GM23338 (cell line): ENCODE measurements at regions not wholly inside any gene's neighbourhood (a gene's known extent, or its start where the extent isn't known, plus 50 kb on each side); places are given as distances from the start of the nearest gene placed in this dataset.

Experiments
- ATAC-seq: fragments of 200-7000 bp; cut with Tn5 transposase; 3 replicates; pipeline ENCODE4 v1.9.1; 2020
- DNase-seq: peaks from one replicate; pipeline ENCODE4 v3.0.0-alpha.2; 2015; ENCODE audit warnings: low spot score
- H2AFZ ChIP-seq: fragments of 200-600 bp; sonication (generic); 2 replicates; pipeline ENCODE4 v1.8.0; 2016; ENCODE audit warnings: antibody characterized with exemption, mild to moderate bottlenecking, moderate library complexity
- H3F3A ChIP-seq: fragments of 200-600 bp; sonication (generic); replicated peaks from 2 replicates; pipeline ENCODE4 v1.8.0; 2017; ENCODE audit warnings: antibody characterized with exemption, mixed run types, low read depth
- H3K27ac ChIP-seq: fragments of 200-600 bp; sonication (generic); 2 replicates; pipeline ENCODE4 v1.6.1; 2016; ENCODE audit warnings: low read depth
- H3K27me3 ChIP-seq: fragments of 200-600 bp; sonication (generic); 2 replicates; pipeline ENCODE4 v1.8.0; 2016; ENCODE audit warnings: mild to moderate bottlenecking, mixed run types, moderate library complexity; ENCODE audit not compliant: insufficient read depth
- H3K36me3 ChIP-seq: fragments of 200-600 bp; sonication (generic); 2 replicates; pipeline ENCODE4 v1.8.0; 2016; ENCODE audit warnings: mild to moderate bottlenecking; ENCODE audit not compliant: insufficient read depth
- H3K4me1 ChIP-seq: fragments of 200-600 bp; sonication (generic); 2 replicates; pipeline ENCODE4 v1.8.0; 2016; ENCODE audit warnings: mild to moderate bottlenecking, moderate library complexity; ENCODE audit not compliant: insufficient read depth
- H3K4me2 ChIP-seq: fragments of 200-600 bp; sonication (generic); 2 replicates; pipeline ENCODE4 v1.7.1; 2017; ENCODE audit warnings: mixed run types
- H3K4me3 ChIP-seq: fragments of 200-600 bp; sonication (generic); 2 replicates; pipeline ENCODE4 v1.6.1; 2016; ENCODE audit warnings: mixed run types
- H3K79me2 ChIP-seq: fragments of 200-600 bp; sonication (generic); replicated peaks from 2 replicates; pipeline ENCODE4 v1.8.0; 2017; ENCODE audit warnings: mild to moderate bottlenecking; ENCODE audit not compliant: insufficient read depth
- H3K9me2 ChIP-seq: fragments of 200-600 bp; sonication (generic); 2 replicates; pipeline ENCODE4 v1.8.0; 2017; ENCODE audit not compliant: insufficient read depth
- H4K20me1 ChIP-seq: fragments of 200-600 bp; sonication (generic); replicated peaks from 2 replicates; pipeline ENCODE4 v1.8.0; 2017; ENCODE audit warnings: mild to moderate bottlenecking; ENCODE audit not compliant: insufficient read depth
- H3K27ac Mint-ChIP-seq: 2 replicates; pipeline ENCODE4 v1.8.0; 2020; ENCODE audit warnings: inconsistent platforms, mild to moderate bottlenecking, moderate library complexity, mixed read lengths
- H3K27me3 Mint-ChIP-seq: 3 replicates; pipeline ENCODE4 v1.8.0; 2022; ENCODE audit warnings: low read depth, mild to moderate bottlenecking, moderate library complexity, mixed read lengths, inconsistent platforms; ENCODE audit not compliant: insufficient read depth, poor library complexity
- H3K36me3 Mint-ChIP-seq: 3 replicates; pipeline ENCODE4 v1.8.0; 2021; ENCODE audit warnings: low read depth, mild to moderate bottlenecking, inconsistent platforms, moderate library complexity, mixed read lengths
- H3K4me1 Mint-ChIP-seq: 3 replicates; pipeline ENCODE4 v1.8.0; 2020; ENCODE audit warnings: mild to moderate bottlenecking, inconsistent platforms, mixed read lengths
- H3K4me3 Mint-ChIP-seq: 3 replicates; pipeline ENCODE4 v1.8.0; 2021; ENCODE audit warnings: moderate library complexity, mild to moderate bottlenecking, inconsistent platforms, mixed read lengths
- H3K9me3 Mint-ChIP-seq: 3 replicates; pipeline ENCODE4 v1.8.0; 2020; ENCODE audit warnings: moderate library complexity, mild to moderate bottlenecking, inconsistent platforms, mixed read lengths
- CREB1 ChIP-seq: fragments of 250-450 bp; sonication (Bioruptor Pico); IDR thresholded peaks from 2 replicates; pipeline ENCODE4 v1.5.0; 2020; ENCODE audit warnings: low read depth, mild to moderate bottlenecking, moderate library complexity
- CTCF ChIP-seq, 2 experiments: fragments of 200-600 bp in 1 of 2; sonication (generic) in 1 of 2; conservative IDR thresholded peaks; 2 replicates each; pipeline versions ENCODE4 v1.5.1 to v1.6.1; 2016 to 2017; ENCODE audit warnings: antibody characterized with exemption in 2 of 2, low read depth in 2 of 2, mild to moderate bottlenecking in 2 of 2, moderate library complexity in 1 of 2
- ETS1 ChIP-seq: IDR thresholded peaks from 2 replicates; pipeline ENCODE4 v1.6.1; 2016; ENCODE audit warnings: antibody characterized with exemption
- EZH2 ChIP-seq: fragments of 200-600 bp; sonication (generic); IDR thresholded peaks from one replicate; pipeline ENCODE4 v1.8.0; 2017; ENCODE audit warnings: antibody characterized with exemption, mild to moderate bottlenecking, low read depth; ENCODE audit not compliant: unreplicated experiment
- EZH2phosphoT487 ChIP-seq: fragments of 200-600 bp; sonication (generic); IDR thresholded peaks from one replicate; pipeline ENCODE4 v1.8.1; 2018; ENCODE audit warnings: antibody characterized with exemption; ENCODE audit not compliant: unreplicated experiment
- JUNB ChIP-seq: IDR thresholded peaks from one replicate; pipeline ENCODE4 v1.6.1; 2016; ENCODE audit warnings: antibody characterized with exemption; ENCODE audit not compliant: unreplicated experiment
- NANOG ChIP-seq: IDR thresholded peaks from 2 replicates; pipeline ENCODE4 v1.6.1; 2016; ENCODE audit warnings: antibody characterized with exemption, borderline replicate concordance
- POLR2AphosphoS5 ChIP-seq: IDR thresholded peaks from 2 replicates; pipeline ENCODE4 v1.6.1; 2016; ENCODE audit warnings: antibody characterized with exemption, low read depth
- STAT1 ChIP-seq: IDR thresholded peaks from one replicate; pipeline ENCODE4 v1.6.1; 2016; ENCODE audit warnings: antibody characterized with exemption; ENCODE audit not compliant: unreplicated experiment
- ZNF114 ChIP-seq: fragments of 250-450 bp; sonication (Bioruptor Pico); IDR thresholded peaks from 2 replicates; pipeline ENCODE4 v1.5.0; 2020; ENCODE audit warnings: mild to moderate bottlenecking, moderate library complexity
- ZNF331 ChIP-seq: fragments of 250-450 bp; sonication (Bioruptor Pico); IDR thresholded peaks from 2 replicates; pipeline ENCODE4 v1.5.0; 2020; ENCODE audit warnings: low read depth, mild to moderate bottlenecking, moderate library complexity
- ZNF462 ChIP-seq: fragments of 250-450 bp; sonication (Bioruptor Pico); IDR thresholded peaks from 2 replicates; pipeline ENCODE4 v1.5.0; 2020; ENCODE audit warnings: mild to moderate bottlenecking, moderate library complexity
- TF ChIP-seq, protein P1 (sequence below): IDR thresholded peaks from one replicate; pipeline ENCODE4 v1.6.1; 2018; ENCODE audit warnings: antibody characterized with exemption; ENCODE audit not compliant: unreplicated experiment

- Histone ChIP-seq H3K27me3 (no peaks in the 10 kb centered on the region), H3K9me2 (peaks cover 7% of the 10 kb centered on the region; the same call in 1 of the 2 replicates), H4K20me1 (no peaks in the 10 kb centered on the region), H3K4me3 (no peak overlapping the region), H3K4me1 (no peaks in the 10 kb centered on the region), H3K27ac (no peak overlapping the region), H3K36me3 (no peaks in the 10 kb centered on the region), H2AFZ (no peak overlapping the region), H3K79me2 (no peaks in the 10 kb centered on the region), H3K4me2 (no peak overlapping the region), H3F3A (no peaks in the 10 kb centered on the region)
- Mint-ChIP-seq H3K4me1 (no peaks in the 10 kb centered on the region), H3K36me3 (peaks cover 3% of the 10 kb centered on the region; the same call in 2 of the 3 replicates), H3K4me3 (no peak overlapping the region), H3K27me3 (peaks cover 6% of the 10 kb centered on the region), H3K27ac (no peak overlapping the region), H3K9me3 (peaks cover 21% of the 10 kb centered on the region; the same call in 2 of the 3 replicates)
- TF ChIP-seq NANOG: no peak
- no peak for TF ChIP-seq POLR2AphosphoS5
- TF ChIP-seq CREB1 (CRISPR knock-in tag): no peak
- TF ChIP-seq, protein P1, sequence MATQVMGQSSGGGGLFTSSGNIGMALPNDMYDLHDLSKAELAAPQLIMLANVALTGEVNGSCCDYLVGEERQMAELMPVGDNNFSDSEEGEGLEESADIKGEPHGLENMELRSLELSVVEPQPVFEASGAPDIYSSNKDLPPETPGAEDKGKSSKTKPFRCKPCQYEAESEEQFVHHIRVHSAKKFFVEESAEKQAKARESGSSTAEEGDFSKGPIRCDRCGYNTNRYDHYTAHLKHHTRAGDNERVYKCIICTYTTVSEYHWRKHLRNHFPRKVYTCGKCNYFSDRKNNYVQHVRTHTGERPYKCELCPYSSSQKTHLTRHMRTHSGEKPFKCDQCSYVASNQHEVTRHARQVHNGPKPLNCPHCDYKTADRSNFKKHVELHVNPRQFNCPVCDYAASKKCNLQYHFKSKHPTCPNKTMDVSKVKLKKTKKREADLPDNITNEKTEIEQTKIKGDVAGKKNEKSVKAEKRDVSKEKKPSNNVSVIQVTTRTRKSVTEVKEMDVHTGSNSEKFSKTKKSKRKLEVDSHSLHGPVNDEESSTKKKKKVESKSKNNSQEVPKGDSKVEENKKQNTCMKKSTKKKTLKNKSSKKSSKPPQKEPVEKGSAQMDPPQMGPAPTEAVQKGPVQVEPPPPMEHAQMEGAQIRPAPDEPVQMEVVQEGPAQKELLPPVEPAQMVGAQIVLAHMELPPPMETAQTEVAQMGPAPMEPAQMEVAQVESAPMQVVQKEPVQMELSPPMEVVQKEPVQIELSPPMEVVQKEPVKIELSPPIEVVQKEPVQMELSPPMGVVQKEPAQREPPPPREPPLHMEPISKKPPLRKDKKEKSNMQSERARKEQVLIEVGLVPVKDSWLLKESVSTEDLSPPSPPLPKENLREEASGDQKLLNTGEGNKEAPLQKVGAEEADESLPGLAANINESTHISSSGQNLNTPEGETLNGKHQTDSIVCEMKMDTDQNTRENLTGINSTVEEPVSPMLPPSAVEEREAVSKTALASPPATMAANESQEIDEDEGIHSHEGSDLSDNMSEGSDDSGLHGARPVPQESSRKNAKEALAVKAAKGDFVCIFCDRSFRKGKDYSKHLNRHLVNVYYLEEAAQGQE: no peak
- no peak for TF ChIP-seq ZNF331 (CRISPR knock-in tag)
- TF ChIP-seq ZNF462: no peak
- no peak for TF ChIP-seq CTCF (conservative IDR thresholded peaks at IDR 0.05; ENCODE audit: low read depth in 2 of 2)
- no peak for TF ChIP-seq STAT1
- TF ChIP-seq EZH2phosphoT487: no peak
- TF ChIP-seq EZH2: no peak
- no peak for TF ChIP-seq JUNB
- no peak for TF ChIP-seq ETS1
- no peak for TF ChIP-seq ZNF114 (CRISPR knock-in tag)
- DNase-seq (no peak), ATAC-seq (no peak)
Observed at GRCh38 chr6:150490586-150490985, 109.1 kb upstream of the PLEKHG1 start.
